GM18508 (cell line): ENCODE measurements at regions not wholly inside any gene's neighbourhood (a gene's known extent, or its start where the extent isn't known, plus 50 kb on each side); places are given as distances from the start of the nearest gene placed in this dataset.

Source experiments
- ATAC-seq: cut with Tn5 transposase; IDR thresholded peaks from one replicate; pipeline ENCODE4 v1.9.1; 2021; ENCODE audit warnings: moderate number of reproducible peaks; ENCODE audit not compliant: insufficient read depth, unreplicated experiment

- no peak for ATAC-seq
These were observed 65.8 kb upstream of the ZEB1 start for GRCh38 chr10:31253237-31253636.

GRCh38 chr10:31261511-31262311 lies 57.3 kb upstream of the ZEB1 start:
- no peak for ATAC-seq

- ATAC-seq, result no peak
These were observed 56.3 kb upstream of the ZEB1 start for GRCh38 chr10:31262672-31263071.

GRCh38 chr10:31263903-31264302 lies 55.1 kb upstream of the ZEB1 start:
- ATAC-seq, result no peak

- ATAC-seq, result no peak
These were observed 50.3 kb upstream of the ZEB1 start for GRCh38 chr10:31268444-31269303.
